GM12864 (cell line): ENCODE measurements at regions not wholly inside any gene's neighbourhood (a gene's known extent, or its start where the extent isn't known, plus 50 kb on each side); places are given as distances from the start of the nearest gene placed in this dataset.
"Not testable (repeated sequence)": the region's sequence is repeated elsewhere in the genome, so short reads cannot be mapped to it uniquely, and the experiment has no call there.

Source experiments
- DNase-seq: peaks from one replicate; pipeline ENCODE4 v3.0.0-alpha.2; 2011; ENCODE audit warnings: low read depth
- H3K4me3 ChIP-seq: 2 replicates; pipeline ENCODE4 v1.5.1; 2011; ENCODE audit warnings: mild to moderate bottlenecking, low read depth, low read length, control low read depth
- TF ChIP-seq, protein P1 (sequence below): IDR thresholded peaks from 2 replicates; pipeline ENCODE4 v1.5.1; 2011; ENCODE audit warnings: low read depth, mild to moderate bottlenecking, moderate library complexity, low read length, control low read depth, inconsistent platforms; ENCODE audit errors: missing control alignments

DNA sequence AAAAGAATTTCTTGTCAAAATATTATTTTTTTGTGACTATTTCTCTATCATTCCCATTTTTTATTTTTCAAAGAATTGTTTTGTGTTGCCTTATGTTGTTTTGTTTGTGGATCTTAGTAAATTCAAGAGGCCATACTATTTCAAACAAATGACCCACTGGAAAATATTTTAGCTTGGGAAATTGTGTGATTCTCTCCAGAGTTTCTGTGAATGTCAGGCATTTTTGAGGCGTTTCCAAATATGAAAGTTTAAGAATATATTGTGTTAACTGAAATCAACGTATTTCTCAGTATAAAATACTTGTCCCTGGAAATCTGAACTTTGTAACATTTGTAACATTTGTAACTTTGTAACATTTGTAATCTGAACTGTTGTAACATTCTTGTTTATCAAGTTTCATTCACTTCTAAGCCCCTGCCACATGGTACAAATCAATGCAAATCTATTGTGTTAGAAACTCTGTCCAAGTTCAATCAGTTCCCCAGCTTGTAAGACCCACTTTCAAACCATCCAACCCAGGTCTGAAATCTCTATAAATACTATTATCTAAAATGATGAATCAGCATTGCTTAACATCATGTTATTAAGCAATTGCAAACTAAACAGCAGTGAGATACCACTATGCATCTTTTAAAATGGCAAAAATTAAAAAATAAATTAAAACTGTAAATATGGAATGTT lies 465.4 kb upstream of the GRID2 start:
- no peak overlapping the region for H3K4me3 ChIP-seq
- TF ChIP-seq, protein P1, sequence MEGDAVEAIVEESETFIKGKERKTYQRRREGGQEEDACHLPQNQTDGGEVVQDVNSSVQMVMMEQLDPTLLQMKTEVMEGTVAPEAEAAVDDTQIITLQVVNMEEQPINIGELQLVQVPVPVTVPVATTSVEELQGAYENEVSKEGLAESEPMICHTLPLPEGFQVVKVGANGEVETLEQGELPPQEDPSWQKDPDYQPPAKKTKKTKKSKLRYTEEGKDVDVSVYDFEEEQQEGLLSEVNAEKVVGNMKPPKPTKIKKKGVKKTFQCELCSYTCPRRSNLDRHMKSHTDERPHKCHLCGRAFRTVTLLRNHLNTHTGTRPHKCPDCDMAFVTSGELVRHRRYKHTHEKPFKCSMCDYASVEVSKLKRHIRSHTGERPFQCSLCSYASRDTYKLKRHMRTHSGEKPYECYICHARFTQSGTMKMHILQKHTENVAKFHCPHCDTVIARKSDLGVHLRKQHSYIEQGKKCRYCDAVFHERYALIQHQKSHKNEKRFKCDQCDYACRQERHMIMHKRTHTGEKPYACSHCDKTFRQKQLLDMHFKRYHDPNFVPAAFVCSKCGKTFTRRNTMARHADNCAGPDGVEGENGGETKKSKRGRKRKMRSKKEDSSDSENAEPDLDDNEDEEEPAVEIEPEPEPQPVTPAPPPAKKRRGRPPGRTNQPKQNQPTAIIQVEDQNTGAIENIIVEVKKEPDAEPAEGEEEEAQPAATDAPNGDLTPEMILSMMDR: no peak
- DNase-seq: no peak

DNA sequence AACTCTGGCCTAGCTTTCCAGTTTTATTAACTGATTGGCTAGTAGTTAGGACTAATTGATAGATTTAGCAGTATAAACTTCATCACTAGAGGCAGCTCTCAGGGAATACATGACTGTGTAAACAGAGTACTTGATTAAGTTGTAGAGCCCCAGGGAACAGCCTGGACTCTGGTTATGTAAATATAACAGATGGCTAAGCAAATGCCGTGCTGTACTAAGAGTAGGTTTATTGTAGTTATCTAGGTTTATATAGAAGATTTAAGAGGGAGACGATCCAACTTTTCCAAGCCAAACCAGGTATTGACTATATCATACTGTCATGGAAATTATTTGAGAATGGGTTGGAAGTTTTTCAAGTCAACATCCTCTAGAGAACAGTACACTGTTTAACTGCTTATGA lies 463.4 kb upstream of the GRID2 start:
- H3K4me3 ChIP-seq: no peak overlapping the region
- no peak for DNase-seq
- TF ChIP-seq, protein P1: no peak

DNA sequence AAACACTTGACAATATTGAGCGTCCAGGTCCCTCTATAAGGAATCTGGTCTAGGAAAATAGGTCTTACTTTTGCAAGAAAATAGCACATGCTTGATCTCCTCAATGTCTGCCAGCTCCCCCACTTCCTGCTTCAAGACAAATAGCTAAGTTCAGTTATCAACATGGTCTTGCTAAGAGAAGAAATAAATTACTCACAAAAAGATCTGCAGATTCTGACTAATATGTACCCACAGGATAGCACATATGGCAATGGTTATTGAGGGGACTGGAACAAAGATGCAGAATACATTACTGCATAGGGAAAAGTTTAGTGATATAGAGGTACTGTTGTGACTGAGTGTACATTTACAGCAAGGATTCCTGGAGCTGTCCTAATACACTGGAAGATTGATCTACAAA lies 457.5 kb upstream of the GRID2 start:
- TF ChIP-seq, protein P1: no peak
- H3K4me3 ChIP-seq: no peak overlapping the region
- DNase-seq: no peak

DNA sequence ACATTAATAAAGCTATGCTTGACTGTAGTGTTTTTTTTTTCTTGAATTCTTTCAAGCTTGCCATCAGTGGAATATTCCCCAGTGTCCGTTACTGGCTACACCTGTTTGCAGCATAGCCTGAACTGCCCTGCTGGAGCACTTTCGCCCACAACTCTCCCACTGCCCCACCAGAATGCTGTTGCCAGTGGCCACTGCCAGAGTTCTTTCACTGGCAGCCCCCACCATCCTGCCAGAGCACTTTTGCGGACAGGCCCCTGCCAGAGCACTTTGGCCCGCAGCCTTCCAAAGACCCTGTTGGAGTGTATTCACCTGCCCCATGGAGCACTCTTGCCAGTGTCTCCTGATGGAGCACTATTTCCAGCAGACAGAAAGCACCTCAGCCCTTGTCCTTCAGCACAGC lies 452.3 kb upstream of the GRID2 start:
- TF ChIP-seq, protein P1: no peak
- no peak overlapping the region for H3K4me3 ChIP-seq
- no peak for DNase-seq

DNA sequence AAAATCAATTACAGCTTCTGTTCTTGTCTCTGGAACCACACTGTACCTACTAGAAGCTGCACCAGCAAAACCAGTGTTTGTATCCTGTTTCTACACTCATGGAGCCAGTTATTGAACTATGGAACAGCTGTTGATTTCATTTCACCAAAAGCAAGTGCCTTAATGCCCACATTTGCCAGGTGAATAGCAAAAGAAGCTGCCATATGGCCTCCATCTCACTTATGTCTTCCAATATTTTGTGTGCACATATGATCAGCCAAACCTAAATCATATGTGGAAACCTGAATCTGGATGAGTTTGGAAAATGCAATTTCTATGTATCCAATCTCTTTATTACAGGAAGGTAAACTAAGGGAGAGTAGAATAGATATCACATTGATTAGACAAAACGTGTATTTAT lies 415.8 kb upstream of the GRID2 start:
- TF ChIP-seq, protein P1: no peak
- no peak for DNase-seq
- H3K4me3 ChIP-seq: no peak overlapping the region

DNA sequence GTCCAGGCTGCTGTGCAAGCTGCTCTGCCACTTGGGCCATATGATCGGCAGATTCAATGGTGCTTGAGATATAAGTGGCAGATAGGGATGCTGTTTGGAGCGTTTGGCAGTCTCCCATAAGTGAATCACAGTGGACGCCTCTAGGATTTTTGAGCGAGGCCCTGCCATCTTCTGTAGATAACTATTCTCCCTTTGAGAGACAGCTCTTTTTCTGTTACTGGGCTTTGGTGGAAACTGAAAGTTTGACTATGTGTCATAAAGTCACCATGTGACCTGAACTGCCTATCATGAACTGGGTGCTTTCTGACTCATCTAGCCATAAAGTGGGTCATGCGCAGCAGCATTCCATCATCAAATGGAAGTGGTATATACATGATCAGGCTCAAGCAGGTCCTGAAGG lies 412.5 kb upstream of the GRID2 start:
- DNase-seq, H3K4me3 ChIP-seq: not testable (repeated sequence)

DNA sequence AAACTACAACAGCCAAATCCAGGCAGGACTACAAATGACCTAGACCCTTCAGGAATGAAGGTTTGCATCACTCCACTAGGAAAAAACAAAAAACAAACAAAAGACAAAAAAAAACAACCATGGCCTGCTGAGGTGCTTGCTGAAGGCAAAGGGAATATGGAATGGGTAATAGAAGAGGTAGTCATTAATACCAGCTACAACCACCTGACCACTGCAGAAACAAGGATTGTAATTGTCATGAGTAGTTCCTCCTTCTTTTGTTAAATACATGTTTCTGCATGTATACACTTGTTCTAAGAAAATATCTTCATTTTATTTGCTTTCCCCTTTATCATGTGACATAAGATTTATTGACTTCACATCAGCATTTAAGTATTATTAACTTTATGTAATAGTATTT lies 409.8 kb upstream of the GRID2 start:
- DNase-seq: no peak
- H3K4me3 ChIP-seq: no peak overlapping the region
- TF ChIP-seq, protein P1: no peak
